RPMI8226 (cell line): ENCODE measurements at regions not wholly inside any gene's neighbourhood (a gene's known extent, or its start where the extent isn't known, plus 50 kb on each side); places are given as distances from the start of the nearest gene placed in this dataset.
"Not testable (repeated sequence)": the region's sequence is repeated elsewhere in the genome, so short reads cannot be mapped to it uniquely, and the experiment has no call there.

Experiments used
- DNase-seq: peaks from one replicate; pipeline ENCODE4 v3.0.0-alpha.2; 2015

DNA sequence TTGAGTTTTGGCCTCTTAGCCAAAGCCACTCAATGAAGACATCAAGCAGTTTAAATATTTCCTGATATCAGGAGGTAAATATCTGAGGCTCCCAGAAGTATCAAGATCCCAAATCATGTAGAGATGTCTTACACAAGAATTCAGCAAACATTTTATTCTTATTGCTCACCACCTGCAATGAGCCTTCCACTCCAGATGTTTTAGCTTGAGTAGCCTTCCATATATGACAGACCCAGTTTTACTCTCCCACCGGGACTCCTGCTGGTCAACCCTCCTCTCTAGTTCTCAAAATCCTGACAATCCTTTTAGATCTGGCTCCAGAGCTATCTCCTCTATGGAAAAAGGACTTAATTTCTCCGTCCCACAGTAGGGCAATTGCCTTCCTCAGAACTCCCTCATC is 404.4 kb downstream of the KCNA4 start:
- no peak for DNase-seq

DNA sequence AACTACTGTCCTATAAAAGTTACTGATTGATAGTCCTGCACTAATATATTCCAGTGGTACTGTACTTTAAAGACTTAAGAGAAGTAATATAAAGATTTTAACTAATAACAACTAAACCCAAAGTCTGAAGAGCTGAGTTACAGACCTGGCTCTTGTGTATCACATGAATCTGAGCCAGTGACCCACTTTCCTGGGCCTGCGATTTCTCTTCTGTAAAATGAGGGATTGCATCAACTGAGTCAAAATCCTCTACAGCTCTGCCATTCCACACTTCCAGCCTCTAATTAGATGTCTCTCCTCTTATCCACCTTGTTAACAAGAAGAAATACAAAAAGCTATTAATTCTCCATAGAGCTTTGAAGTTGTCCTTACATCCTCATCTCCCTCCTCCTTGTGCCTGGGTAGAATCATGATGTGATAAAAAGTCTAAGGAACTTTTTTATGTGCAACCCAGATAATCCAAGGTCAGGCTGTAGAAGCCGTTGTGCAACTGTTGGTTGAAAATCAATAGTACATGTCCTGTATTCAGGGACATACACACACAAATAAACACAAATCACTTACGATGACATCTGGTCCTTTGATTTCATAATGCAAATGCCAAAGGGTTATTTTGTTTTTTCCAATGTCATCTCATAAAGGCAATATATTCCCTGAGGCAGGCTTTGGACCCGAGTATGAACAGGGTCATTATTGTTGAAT is 410.3 kb downstream of the KCNA4 start:
- no peak for DNase-seq

DNA sequence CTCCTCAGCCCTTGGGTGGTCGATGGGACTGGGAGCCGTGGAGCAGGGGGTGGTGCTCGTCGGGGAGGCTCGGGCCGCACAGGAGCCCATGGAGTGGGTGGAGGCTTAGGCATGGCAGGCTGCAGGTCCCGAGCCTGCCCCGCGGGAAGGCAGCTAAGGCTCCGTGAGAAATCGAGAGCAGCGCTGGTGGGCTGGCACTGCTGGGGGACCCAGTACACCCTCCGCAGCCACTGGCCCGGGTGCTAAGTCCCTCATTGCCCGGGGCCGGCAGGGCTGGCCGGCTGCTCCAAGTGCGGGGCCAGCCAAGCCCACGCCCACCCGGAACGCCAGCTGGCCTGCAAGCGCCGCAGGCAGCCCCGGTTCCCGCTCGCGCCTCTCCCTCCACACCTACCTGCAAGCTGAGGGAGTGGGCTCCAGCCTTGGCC is 416.7 kb downstream of the KCNA4 start:
- DNase-seq: not testable (repeated sequence)

DNA sequence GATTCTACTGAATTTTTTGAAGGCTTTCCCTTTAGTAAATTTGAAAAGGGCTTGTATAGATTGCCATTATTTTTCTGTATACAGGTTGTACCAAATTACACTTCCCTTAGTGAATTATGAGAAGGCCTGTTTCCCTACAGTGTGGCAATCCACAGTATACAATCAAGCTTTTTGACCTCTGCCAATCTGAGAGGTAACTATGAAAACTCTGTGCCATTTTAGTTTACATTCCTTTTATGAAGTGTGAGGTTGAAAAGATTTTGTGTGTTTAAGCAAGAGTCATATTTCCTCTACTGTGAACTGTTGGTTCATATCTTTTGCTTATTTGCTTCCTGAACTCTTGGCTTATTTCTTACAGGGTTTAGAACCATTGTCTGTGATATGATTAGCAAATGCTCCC is 432.5 kb downstream of the KCNA4 start:
- no peak for DNase-seq

GRCh38 chr11:29578806-29579205 is 438.0 kb downstream of the KCNA4 start:
- no peak for DNase-seq

- no peak for DNase-seq
Measured at GRCh38 chr11:29564486-29564885, 452.3 kb downstream of the KCNA4 start.

GRCh38 chr11:29562183-29562582 is 454.6 kb downstream of the KCNA4 start:
- DNase-seq: no peak

- no peak for DNase-seq
Measured at GRCh38 chr11:29553990-29554389, 462.8 kb downstream of the KCNA4 start.

DNA sequence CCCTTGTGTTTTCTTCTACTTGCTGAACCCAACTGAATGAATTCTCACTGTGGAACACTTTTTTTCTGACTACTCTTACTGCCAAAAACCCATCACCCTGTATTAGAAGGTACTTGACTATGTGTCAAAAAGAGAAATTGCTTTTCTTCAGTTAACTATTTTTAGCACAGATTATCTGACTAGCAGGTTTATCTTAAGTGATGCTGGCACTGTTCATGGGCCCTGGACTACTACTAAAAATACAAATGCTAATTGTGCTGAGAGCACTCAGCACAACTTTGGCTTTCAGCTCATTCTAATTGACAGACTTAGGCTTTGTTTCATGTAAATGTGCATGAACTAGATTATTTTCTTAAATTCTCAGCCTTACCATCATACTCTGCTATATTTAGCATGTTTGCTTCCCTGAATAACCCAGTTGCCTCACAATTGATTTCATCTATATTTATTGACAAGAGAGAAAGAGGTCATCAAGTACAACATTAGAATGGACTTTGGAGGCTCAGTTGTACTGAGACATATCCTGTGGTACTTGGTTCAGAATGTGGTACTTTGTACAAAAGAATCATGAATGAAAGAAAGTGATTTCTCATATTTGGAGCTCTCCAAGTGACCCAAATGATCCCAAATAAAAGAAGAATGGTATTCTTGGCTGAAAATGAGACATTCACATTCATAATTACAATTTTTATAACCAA is 478.3 kb downstream of the KCNA4 start:
- no peak for DNase-seq

GRCh38 chr11:29534836-29535235 is 482.0 kb downstream of the KCNA4 start:
- DNase-seq: no peak

- no peak for DNase-seq
Measured at GRCh38 chr11:29530961-29531360, 485.9 kb downstream of the KCNA4 start.

DNA sequence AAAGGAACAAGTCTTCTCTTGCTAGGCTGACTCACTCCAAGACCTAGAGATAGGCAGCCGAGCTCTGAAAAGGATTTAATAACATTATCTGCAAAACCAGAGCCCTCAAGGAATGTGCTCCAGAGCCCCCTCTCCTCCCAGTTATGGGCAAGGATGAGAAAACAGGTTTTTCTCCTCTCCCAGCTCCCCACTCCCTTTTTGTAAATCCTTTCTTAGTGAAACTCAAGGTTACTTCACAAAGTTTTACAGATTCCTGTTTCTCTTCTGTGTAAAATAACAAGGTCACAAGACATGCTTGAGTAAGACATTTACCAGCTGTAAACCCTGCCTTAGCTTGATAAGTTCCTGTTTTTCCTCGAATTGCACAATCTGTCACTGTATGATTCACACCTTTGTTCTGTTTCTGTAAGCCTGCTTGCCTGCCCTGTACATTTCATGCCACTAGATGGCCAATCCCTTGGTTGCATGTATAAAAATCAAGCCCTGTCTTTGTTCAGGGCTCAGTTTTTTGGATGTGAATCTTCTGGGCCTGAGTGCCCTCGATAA is 489.4 kb downstream of the KCNA4 start:
- DNase-seq: peak; percentile 17

- DNase-seq: peak; percentile 7
Measured at GRCh38 chr11:29518389-29519174, 498.2 kb downstream of the KCNA4 start.

DNA sequence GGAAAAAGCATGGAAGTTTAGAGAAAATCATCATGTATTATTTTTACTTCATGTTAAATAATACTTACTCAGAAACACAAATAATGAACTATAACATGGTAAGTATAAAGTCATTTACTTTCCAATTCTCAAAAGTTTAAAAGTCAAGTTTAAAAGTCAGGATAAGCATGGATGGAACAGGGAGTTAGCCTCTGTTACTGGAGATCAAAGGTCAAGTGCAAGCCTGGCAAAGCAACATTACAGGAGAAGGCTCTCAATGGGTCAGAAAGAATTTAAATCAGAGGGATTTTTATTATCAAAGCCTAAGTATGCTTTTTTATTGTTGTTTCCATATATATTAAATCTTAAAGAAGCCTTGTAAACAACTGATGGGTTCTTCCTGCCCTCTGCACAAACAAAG is 505.4 kb downstream of the KCNA4 start:
- DNase-seq: no peak

GRCh38 chr11:29507376-29507775 is 509.5 kb downstream of the KCNA4 start:
- DNase-seq: no peak

DNA sequence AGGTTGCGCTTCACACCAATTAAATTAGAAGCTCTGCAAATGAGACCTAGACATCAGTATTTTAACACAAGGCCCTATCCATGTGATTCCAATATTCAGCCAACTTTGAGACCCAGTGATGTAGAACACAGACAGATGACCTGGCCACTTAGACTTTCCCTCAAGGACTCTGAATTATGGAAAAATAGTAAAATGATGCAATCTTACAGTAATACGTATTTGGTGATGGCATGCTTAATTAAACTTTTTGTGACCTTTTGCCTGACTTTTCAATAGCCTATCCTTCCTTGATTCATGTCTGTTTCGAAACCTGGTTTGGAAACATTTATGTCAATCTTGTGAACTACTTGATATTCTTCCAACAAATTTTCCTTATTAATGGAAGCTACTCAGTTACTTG is 521.2 kb downstream of the KCNA4 start:
- no peak for DNase-seq

- no peak for DNase-seq
Measured at GRCh38 chr11:29490938-29491337, 525.9 kb downstream of the KCNA4 start.

DNA sequence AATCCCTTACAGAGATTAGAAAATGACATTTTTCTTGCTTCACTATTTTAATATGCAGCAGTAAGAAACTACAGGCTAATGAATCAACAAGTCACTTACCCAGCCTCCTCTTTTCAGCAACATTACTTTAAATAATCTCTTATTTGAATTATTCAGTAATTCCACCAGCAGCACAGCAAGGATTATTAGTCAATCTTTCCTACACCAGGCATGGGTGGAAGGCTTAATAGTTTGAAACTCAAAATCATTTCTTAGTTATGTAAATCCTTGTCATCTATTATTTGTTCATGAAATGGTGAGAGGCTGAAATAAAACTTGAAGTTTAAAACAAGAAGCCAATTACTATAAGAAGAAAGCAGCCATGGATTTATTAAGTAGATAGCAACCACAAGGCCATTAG is 530.5 kb downstream of the KCNA4 start:
- DNase-seq: no peak

DNA sequence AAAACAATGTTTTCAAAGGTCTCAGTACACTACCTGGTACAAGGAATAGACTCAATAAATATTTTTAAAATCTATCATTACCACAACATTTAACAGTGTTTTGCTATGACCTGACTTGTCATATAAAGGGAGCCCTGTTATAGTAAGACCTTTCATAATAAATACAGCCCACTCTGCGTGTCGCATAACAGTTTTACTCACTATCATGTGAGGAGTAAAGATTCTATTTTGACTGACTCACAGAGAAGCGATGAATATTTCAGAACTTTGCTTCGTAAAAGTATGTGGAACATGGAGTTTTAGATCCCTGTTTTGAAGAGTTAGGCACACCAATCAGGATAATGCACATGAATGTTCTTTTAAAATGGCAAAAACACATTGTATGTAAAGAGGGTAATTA is 531.2 kb downstream of the KCNA4 start:
- DNase-seq: no peak

DNA sequence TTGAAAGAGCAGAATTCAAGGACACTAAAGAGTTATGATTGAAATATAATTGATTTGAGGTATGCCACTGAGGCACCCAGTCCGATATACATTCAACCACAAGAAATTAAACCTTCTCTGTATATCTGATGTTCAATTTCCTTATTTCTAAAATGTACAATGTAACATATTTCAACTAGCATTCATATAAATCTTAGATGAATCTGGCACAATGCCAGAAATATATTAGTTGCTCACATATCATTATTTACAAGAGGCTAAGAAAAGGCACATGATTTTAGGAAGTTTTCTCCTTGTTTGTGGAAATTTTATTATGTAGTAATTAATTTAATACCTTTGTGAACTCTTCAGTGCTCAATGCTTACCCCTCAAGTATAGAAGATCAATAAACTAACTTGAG is 532.3 kb downstream of the KCNA4 start:
- no peak for DNase-seq

GRCh38 chr11:29483831-29484230 is 533.0 kb downstream of the KCNA4 start:
- no peak for DNase-seq

DNA sequence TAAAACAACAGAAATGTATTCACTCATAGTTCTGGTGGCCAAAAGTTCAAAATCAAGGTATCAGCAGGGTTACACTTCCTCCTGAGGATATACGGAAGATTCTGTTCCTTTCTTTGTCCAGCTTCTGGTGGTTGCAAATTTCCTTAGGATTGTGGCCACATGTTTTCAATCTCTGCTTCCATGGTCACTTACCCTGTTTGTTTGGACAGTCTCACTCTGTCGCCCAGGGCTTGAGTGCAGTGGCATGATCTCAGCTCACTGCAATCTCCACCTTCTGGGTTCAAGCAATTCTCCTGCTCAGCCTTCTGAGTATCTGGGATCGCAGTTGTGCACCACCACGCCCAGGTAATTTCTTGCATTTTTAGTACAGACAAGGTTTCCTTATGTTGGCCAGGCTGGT is 534.3 kb downstream of the KCNA4 start:
- no peak for DNase-seq

GRCh38 chr11:29481738-29482137 is 535.1 kb downstream of the KCNA4 start:
- DNase-seq: no peak

DNA sequence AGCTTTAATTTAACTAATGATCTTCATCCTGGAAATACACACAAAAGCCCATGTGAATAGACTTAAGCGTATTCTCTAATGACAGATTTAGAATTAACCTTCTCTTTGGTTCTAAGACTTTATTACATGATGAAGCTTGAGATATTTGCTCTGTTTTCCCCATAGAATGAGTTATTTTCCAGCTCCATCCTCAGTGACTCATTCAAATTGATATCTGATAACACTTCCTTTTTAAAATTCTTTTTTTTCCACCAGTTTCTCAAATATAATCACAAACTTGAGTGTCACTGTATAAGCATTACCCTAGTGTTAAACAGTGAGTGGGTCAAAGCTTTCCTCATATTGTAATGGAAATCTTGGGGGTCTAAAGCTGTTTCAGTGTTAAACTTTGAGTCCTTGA is 535.8 kb downstream of the KCNA4 start:
- DNase-seq: no peak
